ENCODE measurements at regions not wholly inside any gene's neighbourhood (a gene's known extent, or its start where the extent isn't known, plus 50 kb on each side); places are given as distances from the start of the nearest gene placed in this dataset.
A peak's percentile ranks its signal among the peaks of the same experiment; 100 is the strongest.

- H3K4me3 ChIP-seq (ENCODE audit: low read length), result no peak overlapping the region
- no peak for TF ChIP-seq CTCF (IDR thresholded peaks at IDR 0.05; ENCODE audit: insufficient read depth, low read depth, low read length, missing control alignments)
- DNase-seq (ENCODE audit: low read depth), result no peak
Observed at GRCh38 chr3:103137830-103138229, 703.0 kb downstream of the ZPLD1 start.

GRCh38 chr3:103158183-103158582 lies 723.4 kb downstream of the ZPLD1 start:
- TF ChIP-seq CTCF (IDR thresholded peaks at IDR 0.05; ENCODE audit: insufficient read depth, low read depth, low read length, missing control alignments), result no peak
- no peak overlapping the region for H3K4me3 ChIP-seq (ENCODE audit: low read length)
- no peak for DNase-seq (ENCODE audit: low read depth)

GRCh38 chr3:103166890-103167289 lies 732.1 kb downstream of the ZPLD1 start:
- no peak for DNase-seq (ENCODE audit: low read depth)
- no peak overlapping the region for H3K4me3 ChIP-seq (ENCODE audit: low read length)
- TF ChIP-seq CTCF (IDR thresholded peaks at IDR 0.05; ENCODE audit: insufficient read depth, low read depth, low read length, missing control alignments), result no peak

GRCh38 chr3:103167850-103168249 lies 733.0 kb downstream of the ZPLD1 start:
- no peak for TF ChIP-seq CTCF (IDR thresholded peaks at IDR 0.05; ENCODE audit: insufficient read depth, low read depth, low read length, missing control alignments)
- no peak for DNase-seq (ENCODE audit: low read depth)
- H3K4me3 ChIP-seq (ENCODE audit: low read length), result no peak overlapping the region

- no peak for TF ChIP-seq CTCF (IDR thresholded peaks at IDR 0.05; ENCODE audit: insufficient read depth, low read depth, low read length, missing control alignments)
- DNase-seq (ENCODE audit: low read depth), result peak; percentile 18
- no peak overlapping the region for H3K4me3 ChIP-seq (ENCODE audit: low read length)
Observed at GRCh38 chr3:103169289-103169688, 734.5 kb downstream of the ZPLD1 start.

- H3K4me3 ChIP-seq (ENCODE audit: low read length), result no peak overlapping the region
- TF ChIP-seq CTCF (IDR thresholded peaks at IDR 0.05; ENCODE audit: insufficient read depth, low read depth, low read length, missing control alignments), result no peak
- DNase-seq (ENCODE audit: low read depth), result no peak
Observed at GRCh38 chr3:103170651-103171050, 735.8 kb downstream of the ZPLD1 start.

GRCh38 chr3:103173940-103174339 lies 739.1 kb downstream of the ZPLD1 start:
- H3K4me3 ChIP-seq (ENCODE audit: low read length), result no peak overlapping the region
- no peak for DNase-seq (ENCODE audit: low read depth)
- TF ChIP-seq CTCF (IDR thresholded peaks at IDR 0.05; ENCODE audit: insufficient read depth, low read depth, low read length, missing control alignments), result no peak
